ENCODE measurements at regions not wholly inside any gene's neighbourhood (a gene's known extent, or its start where the extent isn't known, plus 50 kb on each side); places are given as distances from the start of the nearest gene placed in this dataset.

GRCh38 chr5:86070719-86071118 is 547.0 kb upstream of the COX7C start:
- no peak for TF ChIP-seq CTCF (IDR thresholded peaks at IDR 0.05)
- no peak for TF ChIP-seq POLR2A (IDR thresholded peaks at IDR 0.05)
